ENCODE measurements at regions not wholly inside any gene's neighbourhood (a gene's known extent, or its start where the extent isn't known, plus 50 kb on each side); places are given as distances from the start of the nearest gene placed in this dataset.

DNA sequence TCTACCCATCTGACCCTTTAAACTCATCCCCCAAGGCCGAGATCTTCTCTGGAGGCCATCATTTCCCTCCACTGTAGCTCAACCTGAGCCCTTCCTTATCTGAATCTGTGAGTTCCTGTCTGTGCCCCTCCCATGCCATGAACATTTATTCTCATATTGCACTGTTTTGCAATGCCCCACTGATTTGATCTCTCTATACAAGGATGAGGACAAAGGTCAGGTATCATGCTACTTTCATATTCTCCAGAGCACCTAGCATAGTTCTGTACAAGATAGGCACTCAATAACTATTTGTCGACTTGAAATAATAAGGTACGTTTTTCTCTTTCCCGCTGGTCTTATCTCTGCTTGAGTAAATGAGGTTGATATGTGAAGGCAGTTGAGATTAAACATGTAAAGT lies 135.5 kb downstream of the KLF5 start:
- no peak for TF ChIP-seq CTCF (IDR thresholded peaks at IDR 0.05; ENCODE audit: control insufficient read depth, insufficient read depth, low read depth, low read length, missing control alignments)
- no peak for DNase-seq (ENCODE audit: low read depth)
- H3K4me3 ChIP-seq (ENCODE audit: control insufficient read depth, low read depth, low read length): no peak overlapping the region

GRCh38 chr13:73193554-73193953 lies 134.7 kb downstream of the KLF5 start:
- DNase-seq (ENCODE audit: low read depth): no peak
- no peak overlapping the region for H3K4me3 ChIP-seq (ENCODE audit: control insufficient read depth, low read depth, low read length)
- TF ChIP-seq CTCF (IDR thresholded peaks at IDR 0.05; ENCODE audit: control insufficient read depth, insufficient read depth, low read depth, low read length, missing control alignments): no peak

- TF ChIP-seq CTCF (IDR thresholded peaks at IDR 0.05; ENCODE audit: control insufficient read depth, insufficient read depth, low read depth, low read length, missing control alignments): no peak
- H3K4me3 ChIP-seq (ENCODE audit: control insufficient read depth, low read depth, low read length): no peak overlapping the region
- DNase-seq (ENCODE audit: low read depth): no peak
Measured at GRCh38 chr13:73190477-73190876, 131.7 kb downstream of the KLF5 start.

DNA sequence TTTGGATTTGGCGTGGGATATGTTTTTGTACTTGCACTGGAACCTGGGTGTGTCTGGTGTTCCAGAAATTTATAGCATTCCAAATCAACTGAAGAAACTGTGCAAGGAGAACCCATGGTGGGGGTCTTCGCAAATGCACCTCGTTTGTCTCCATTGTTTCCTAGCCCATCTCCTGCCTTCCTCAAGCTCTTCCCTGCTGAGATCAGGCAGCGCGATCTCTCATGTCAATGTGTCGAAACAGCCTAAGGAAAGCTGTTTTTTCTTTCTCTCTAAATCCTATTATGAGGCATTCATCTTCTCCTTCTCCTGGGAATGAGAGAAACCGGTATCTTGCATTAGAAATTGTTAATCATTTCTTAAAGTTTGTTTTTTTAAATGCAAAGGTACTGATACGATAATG lies 131.0 kb downstream of the KLF5 start:
- no peak overlapping the region for H3K4me3 ChIP-seq (ENCODE audit: control insufficient read depth, low read depth, low read length)
- no peak for TF ChIP-seq CTCF (IDR thresholded peaks at IDR 0.05; ENCODE audit: control insufficient read depth, insufficient read depth, low read depth, low read length, missing control alignments)
- no peak for DNase-seq (ENCODE audit: low read depth)

DNA sequence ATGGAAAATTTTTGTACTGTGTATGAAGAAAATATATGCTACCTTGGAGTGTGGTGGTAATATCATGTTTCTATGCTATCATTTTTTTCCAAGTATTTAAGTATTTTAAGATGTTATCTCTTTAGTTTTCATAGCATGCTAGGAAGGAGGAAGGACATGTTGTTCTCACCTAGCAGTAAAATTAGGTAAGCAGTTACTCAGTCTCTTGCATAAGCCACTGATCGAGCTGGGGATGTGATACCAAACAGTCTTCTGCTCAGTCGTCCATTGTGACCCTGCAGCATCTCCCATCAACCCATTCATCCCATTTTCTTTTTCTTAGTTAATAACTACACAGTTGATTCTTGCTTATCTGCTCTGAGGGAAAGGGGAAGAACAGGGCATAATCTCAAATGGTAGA lies 130.6 kb downstream of the KLF5 start:
- no peak for TF ChIP-seq CTCF (IDR thresholded peaks at IDR 0.05; ENCODE audit: control insufficient read depth, insufficient read depth, low read depth, low read length, missing control alignments)
- no peak for DNase-seq (ENCODE audit: low read depth)
- H3K4me3 ChIP-seq (ENCODE audit: control insufficient read depth, low read depth, low read length): no peak overlapping the region

GRCh38 chr13:73187106-73187505 lies 128.3 kb downstream of the KLF5 start:
- DNase-seq (ENCODE audit: low read depth): no peak
- no peak for TF ChIP-seq CTCF (IDR thresholded peaks at IDR 0.05; ENCODE audit: control insufficient read depth, insufficient read depth, low read depth, low read length, missing control alignments)
- no peak overlapping the region for H3K4me3 ChIP-seq (ENCODE audit: control insufficient read depth, low read depth, low read length)

DNA sequence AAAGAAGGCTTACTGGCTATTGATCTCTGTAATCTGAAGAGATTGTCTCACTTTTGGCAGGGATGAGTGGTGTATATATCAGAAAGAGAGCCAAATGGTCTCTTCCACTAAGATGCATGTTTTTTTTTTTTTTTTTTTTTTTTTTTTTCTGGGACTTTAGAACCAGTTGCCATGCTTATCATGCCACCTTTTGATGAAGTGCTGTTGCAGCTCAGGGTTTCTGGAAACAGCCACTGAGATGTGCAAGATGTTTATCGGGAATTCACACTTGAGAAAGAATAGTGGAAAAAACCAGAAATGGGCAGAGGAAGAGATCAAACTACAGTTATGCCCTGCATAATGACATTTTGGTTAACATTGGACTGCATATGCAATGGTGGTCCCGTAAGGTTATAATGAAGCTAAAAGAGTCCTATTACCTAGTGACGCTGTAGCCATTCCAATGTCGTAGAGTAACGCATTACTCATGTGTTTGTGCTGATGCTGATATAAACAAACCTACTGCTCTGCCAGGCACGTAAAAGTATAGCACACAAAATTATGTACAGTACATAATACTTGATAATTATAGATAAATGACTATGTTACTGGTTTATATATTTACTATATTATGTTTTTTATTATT lies 121.0 kb downstream of the KLF5 start:
- no peak overlapping the region for H3K4me3 ChIP-seq (ENCODE audit: control insufficient read depth, low read depth, low read length)
- no peak for DNase-seq (ENCODE audit: low read depth)
- TF ChIP-seq CTCF (IDR thresholded peaks at IDR 0.05; ENCODE audit: control insufficient read depth, insufficient read depth, low read depth, low read length, missing control alignments): no peak
